COR-L47 (cell line): ENCODE measurements at regions not wholly inside any gene's neighbourhood (a gene's known extent, or its start where the extent isn't known, plus 50 kb on each side); places are given as distances from the start of the nearest gene placed in this dataset.

ENCODE experiments used
- DNase-seq: peaks from one replicate; lab custom pipeline; 2025; lab: John Stamatoyannopoulos, UW

DNA sequence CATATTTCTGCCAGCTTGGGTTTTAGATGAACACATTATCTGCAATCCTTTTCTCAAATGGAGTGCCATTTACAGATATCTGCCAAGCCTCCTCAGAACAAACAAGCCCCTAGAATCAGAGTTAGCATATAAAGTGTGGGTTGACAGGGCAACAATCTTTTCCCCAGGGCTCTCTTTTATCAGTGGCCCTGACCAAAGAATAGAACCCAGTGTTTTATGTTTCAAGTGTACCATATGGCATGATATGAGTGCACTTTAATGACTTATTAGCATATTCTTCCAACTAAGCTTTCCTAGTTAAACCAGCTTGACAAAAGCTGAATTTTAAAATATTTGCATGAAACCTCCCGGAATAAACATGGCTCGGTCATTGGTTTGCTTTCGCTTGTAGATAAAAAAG, 57.3 kb downstream of the EVX1 start:
- no peak for DNase-seq

DNA sequence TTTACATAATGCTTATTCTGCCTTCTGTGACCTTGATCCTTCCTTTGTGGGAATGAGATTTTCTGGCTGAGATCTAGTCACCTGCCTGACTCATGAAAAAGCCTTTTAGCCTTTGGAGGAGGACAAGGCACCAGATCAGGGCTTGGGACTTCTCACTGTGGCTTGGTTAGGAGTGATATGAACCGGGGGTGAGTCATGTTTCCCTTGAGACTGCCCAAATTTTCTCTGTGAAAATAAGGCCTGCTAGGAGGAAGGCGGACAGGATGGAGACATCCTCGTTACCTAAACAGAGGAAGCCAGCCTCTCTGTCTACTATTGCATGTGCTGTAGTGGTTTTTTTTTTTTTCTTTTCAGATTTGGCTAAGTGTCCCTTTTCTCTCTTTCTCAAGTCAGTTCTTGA, 57.8 kb downstream of the EVX1 start:
- no peak for DNase-seq

DNA sequence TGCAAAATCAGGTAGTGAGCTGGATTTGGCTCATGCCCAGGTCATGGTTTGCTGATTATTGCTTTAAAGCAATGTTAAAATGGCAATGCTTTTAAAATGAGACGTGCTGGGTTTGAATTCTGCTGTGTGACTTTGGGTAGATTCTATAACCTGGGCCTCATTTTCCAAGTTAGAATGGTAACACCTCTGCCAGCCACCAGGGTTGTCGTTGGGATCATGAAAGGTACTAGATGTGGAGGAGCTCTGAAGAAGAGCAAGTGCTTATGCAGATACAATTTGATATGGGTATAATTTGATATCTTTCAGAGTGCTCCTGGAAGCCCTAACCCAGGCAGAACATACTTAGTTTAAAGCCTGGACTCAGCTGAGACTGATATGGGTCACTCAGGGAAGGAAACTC, 60.0 kb downstream of the EVX1 start:
- no peak for DNase-seq

DNA sequence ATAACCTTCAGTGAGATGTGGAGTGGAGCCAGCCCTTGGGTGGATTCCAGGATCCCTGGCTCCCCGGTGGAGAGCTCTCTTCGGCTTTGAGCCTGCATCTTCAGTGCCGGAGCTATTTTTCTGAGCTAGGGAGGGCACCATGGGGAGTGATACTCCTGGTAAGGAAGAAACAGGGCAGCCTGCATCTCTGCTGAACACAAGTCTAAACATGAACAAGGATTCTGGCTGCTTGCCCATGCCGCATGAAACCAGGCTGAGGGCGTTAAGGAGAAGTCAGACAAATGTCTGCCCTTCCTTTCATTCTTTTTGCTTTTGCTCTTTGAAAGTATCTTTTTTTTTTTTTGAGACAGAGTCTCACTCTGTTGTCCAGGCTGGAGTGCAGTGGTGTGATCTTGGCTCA, 60.4 kb downstream of the EVX1 start:
- DNase-seq: no peak

GRCh38 chr7:27305854-27306253, 63.3 kb downstream of the EVX1 start:
- DNase-seq: no peak

DNA sequence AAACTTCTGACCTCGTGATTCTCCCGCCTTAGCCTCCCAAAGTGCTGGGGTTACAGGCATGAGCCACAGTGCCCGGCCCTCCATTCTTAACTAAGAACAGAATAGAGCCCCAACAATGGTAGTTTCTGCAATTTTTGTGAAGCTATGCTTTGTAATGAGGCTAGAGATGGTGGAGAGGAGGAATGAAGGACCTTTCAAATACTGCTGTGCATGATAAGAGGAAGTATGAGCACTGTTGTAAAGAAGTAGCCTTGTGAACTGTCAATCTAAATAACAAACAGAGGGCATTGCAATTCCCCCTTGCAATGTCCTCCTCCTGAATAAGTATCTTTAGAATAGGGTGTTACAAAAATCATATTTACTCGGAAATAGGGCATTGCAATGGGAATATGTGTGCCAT, 70.2 kb downstream of the EVX1 start:
- no peak for DNase-seq

DNA sequence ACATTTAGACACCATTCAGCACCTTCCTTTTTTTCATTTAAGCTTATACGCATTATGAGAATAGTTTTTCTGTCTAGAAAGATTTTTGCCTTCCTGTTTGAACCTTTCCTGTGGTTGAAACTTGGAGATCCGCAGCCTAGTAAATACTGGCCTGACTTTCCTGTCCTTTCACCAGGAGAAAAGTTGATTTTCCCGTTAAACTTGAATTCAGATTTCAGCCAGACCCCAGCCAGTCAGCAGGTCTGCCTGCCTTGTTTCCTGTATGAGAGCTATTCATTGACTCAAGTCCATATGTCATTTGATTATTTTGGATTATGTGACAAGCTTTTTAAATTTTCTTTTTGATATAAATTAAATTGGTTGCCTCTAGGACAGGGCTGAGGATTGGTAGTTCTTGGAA, 71.5 kb downstream of the EVX1 start:
- no peak for DNase-seq

DNA sequence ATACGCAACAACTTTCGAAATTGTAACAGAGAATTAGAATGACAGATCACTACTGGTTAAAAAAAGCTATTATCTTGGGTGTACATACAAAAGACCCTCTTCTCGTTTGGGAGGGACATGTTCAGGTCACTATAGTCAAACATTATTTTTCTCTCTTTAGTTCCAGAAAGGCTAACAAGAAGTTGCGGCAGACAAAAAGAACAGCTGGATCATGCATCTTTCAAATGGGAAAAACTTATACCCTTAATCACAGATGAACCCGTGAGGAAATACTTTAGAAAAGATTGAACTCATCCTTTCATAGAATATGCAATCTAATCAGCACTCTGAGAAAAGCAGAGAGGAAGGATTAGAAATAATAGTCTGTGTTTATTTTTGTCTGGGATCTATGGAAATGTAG, 72.5 kb downstream of the EVX1 start:
- no peak for DNase-seq

DNA sequence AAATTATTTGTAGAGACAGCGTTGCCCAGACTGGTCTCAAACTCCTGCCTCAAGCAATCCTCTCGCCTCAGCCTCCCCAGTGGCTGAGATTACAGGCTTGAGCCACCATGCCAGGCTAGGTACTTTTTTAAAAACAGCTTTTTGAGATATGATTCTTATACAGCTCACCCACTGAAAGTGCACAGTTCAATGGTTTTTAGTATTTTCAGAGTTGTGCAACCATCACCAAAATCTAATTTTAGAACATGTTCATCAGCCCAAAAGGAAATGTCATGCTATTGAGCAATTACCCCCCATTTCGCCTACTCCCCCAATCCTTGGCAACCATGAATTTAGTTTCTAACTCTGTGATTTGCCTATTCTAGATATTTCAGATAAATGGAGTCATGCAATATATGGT, 73.7 kb downstream of the EVX1 start:
- no peak for DNase-seq

GRCh38 chr7:27324246-27324645, 81.6 kb downstream of the EVX1 start:
- no peak for DNase-seq

DNA sequence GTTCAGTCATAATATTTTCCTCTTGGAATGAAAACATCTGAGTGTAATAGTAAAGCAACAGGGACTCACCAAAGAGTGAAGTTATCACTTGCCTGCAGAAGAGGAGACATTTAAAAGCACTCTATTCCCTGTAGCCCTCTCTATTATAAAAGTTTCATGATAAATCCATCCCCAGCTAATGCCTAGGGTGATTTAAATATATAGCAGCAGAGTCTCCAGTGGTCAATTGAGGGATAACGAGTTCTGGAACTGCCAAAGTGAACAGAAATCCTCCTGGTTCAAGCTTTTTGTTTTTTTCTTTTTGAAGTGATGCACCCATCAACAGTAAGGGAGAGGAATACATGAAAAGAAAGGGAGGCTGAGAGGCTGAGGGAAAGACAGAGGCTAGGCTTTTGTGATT, 87.3 kb downstream of the EVX1 start:
- DNase-seq: no peak

GRCh38 chr7:27339478-27339877, 96.9 kb downstream of the EVX1 start:
- no peak for DNase-seq

DNA sequence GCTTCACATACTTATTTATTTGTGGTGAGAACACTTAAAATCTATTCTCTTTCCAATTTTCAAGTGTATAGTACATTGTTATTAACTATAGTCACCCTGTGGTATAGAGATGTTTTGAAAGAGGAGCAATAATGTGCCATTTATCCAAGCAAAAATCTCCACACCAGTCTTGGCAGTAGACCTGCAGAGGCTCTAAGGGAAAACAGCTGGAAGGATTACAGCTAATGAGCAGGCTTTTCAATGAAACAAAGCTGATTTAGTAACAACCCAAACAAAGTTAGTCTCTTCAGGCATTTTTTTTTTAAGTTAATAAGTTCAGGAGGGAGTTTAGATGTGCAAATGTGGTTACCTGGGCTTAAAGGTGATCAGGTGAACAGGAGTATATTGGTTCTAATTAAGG, 101.9 kb downstream of the EVX1 start:
- DNase-seq: no peak

DNA sequence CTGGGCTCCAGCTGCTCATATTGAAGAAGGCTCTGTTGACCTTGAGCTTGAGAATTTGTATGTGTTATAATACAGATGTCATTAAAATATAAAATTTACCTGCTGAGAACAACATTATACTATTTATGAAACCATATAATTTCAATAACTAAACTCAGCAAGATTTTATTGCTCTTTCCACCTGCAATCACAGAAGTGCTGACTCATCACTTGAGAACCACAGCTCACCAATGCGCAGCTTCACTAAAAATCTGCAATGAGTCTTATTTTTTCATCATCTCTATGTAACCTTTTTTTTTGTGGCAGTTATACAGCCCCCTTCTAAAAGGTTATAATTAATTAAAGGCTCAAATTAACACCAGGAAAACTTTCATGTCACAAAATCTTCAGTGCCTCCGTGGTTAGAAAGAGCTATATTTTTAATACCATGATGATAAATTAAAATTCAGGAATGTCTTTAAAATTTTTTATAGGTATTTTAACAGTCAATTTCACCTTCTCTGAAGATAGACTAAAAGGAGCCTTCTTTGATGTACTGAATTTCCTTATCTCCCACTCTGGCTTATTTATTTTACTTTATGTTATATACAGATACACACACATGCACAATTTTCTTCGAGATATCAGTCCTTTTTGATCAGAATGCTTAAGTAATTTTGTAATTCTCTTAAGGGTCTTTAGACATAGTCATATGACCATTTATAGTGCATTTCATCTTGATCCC, 102.7 kb downstream of the EVX1 start:
- no peak for DNase-seq

GRCh38 chr7:27345997-27346396, 103.4 kb downstream of the EVX1 start:
- DNase-seq: no peak

- DNase-seq: peak; percentile 2
Measured at GRCh38 chr7:27346531-27347275, 104.1 kb downstream of the EVX1 start.

GRCh38 chr7:27347276-27347640, 104.7 kb downstream of the EVX1 start:
- no peak for DNase-seq

- no peak for DNase-seq
Measured at GRCh38 chr7:27349621-27350020, 107.0 kb downstream of the EVX1 start.

DNA sequence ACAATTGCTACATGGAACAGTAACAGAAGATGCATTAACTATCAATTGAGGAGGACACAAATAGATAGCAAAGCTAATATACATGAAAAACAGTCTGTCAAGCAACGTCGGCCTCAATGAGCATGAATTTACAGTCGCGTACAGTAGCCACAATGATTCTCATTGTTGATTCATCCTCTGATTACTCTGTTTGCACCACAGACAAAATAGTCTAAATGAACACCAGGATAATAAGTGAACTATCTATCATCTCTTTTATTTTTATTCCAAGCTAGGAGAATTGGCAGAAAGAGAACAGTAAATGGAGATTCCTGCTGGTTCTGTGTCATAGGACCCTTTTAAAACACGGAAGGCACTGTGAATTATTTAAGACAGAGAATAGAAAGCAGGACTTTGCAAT, 108.5 kb downstream of the EVX1 start:
- DNase-seq: no peak

GRCh38 chr7:27351786-27352185, 109.2 kb downstream of the EVX1 start:
- DNase-seq: no peak

DNA sequence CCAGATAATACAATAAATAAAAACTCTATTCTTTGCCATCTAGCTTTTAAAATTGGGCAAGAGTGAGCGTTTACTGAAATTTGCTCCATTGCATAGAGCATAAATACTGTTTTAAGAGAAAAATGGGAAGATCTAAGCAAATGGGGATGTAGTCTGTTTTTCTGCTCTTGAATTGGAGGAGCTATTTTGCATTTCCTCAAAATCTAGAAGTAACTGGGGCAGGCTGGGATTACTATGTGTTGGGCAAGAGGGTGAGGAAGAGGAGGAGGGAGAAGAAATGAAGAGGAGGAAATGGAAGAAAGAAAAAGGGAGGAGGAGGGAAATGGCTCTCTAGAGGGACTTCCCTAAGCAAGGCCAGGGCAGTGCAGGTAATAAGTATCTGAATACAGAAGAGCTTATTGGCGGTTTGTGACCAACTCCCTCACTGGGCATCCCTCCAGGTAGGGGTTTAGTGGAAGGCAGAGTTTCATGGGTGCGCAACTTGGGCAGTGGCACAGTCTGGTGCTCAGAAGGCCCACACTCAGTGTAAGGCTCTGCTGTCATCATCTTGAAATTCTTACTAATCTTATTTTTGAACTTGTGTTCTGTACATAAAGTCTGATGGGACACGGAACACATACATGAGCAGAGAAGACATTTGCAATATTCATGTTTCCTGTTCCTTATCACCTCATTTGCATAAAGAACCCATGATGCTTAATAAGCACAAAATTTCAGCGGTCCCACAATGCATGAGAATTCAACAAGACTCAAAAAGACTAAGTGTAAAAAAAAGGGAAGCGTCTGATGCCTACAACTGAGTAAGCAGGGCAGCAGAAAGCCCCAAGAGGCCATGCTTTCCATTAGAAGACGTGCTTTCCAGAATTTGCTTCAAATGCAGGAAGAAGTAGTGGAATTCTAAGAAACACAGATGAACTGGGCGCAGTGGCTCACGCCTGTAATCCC, 116.9 kb downstream of the EVX1 start:
- no peak for DNase-seq

- DNase-seq: no peak
Measured at GRCh38 chr7:27361522-27361921, 118.9 kb downstream of the EVX1 start.

- no peak for DNase-seq
Measured at GRCh38 chr7:27362026-27362425, 119.4 kb downstream of the EVX1 start.
